GM18861 (cell line): ENCODE measurements at regions not wholly inside any gene's neighbourhood (a gene's known extent, or its start where the extent isn't known, plus 50 kb on each side); places are given as distances from the start of the nearest gene placed in this dataset.

Source experiments
- ATAC-seq: cut with Tn5 transposase; IDR thresholded peaks from one replicate; pipeline ENCODE4 v1.9.1; 2021; ENCODE audit not compliant: unreplicated experiment

DNA sequence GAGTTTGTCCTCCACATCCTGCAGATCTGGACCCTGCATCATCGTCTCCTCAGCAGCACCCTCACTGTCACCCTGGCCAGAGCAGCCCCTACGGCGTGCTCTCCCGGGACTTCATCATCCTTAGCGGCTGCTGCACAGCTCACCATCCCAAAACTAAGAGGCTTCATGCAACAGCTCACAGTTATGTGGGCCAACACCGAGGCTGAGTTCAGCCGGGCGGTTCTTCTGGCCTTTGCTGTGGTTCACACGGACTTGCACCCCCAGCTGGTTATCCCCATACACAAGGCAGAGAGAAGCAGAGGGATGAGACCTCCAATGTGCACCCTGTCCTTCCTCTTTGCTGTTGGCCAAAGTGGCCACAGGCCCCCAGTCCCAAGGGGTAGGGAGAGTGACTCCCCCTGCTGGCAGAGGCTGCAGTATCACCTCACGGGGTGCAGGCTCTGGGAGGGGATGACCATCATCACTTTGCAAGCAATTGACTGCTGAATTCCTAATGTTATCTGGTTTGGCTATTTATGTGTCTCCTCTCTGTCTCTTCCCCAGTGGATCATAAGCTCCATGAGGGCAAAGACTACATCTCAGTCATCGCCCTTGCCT is 276.8 kb downstream of the BRD1 start:
- ATAC-seq = no peak

GRCh38 chr22:49550141-49550430 is 277.6 kb downstream of the BRD1 start:
- no peak for ATAC-seq

- no peak for ATAC-seq
These were observed 278.2 kb downstream of the BRD1 start for GRCh38 chr22:49549256-49550140.

DNA sequence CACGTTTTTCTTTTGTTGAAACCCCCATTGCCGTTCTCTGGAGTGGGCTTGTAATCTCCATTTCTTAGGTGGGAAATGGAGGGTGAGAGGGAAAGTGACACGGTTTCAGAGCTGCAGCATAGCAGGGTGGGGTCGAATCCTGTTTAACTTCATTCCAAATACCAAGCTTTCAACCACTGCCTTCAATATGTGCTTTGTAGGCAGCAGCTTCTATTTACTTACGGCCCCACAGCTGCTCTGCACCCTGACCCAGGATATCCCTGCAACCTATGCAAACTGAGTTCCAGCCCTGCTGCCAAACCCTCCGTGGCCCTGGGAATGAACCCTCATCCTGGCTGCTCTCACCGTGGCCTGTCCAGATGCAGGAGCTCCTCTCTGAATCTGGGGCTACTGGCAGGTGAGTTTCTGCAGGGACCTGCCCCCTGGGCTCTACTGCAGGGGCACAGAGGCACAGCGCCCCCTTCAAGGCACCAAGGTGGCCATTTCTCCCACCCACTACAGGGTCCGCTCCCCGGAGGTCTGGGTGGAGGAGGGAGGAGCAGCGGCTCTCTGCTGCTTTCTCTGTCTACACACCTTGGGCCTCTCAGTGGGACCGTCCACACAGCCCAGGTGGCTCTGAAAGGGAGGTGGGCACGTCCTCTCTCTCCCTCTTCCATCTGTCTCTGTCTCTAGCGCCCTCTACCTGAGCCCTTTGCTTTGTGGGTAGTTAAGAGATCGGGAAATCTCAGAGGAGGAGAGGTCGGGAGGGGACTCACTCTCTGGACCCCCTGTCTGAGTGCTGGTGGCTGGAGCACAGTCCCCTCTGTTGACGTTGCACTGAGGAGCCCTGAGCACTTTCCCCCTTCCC is 279.1 kb downstream of the BRD1 start:
- ATAC-seq = no peak

GRCh38 chr22:49547751-49548239 is 279.9 kb downstream of the BRD1 start:
- no peak for ATAC-seq

- no peak for ATAC-seq
These were observed 280.7 kb downstream of the BRD1 start for GRCh38 chr22:49546811-49547585.

DNA sequence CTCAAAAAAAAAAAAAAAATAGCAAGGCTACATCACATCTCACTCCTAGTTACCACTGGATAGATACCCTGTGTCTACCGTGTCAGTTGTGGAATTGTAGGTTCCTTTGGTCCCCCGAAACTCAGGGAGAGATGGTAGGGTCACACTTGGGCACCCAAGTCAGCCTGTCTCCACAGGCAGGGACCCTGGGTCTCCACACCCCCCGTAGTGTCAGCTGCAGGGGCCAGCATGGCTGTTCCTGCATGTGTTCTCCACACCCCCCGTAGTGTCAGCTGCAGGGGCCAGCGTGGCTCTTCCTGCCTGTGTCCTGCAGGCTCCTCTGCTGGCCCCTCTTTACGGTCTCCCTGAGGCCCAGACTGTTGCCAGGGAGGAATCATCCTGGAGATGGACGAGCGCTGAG is 282.1 kb downstream of the BRD1 start:
- ATAC-seq = no peak

DNA sequence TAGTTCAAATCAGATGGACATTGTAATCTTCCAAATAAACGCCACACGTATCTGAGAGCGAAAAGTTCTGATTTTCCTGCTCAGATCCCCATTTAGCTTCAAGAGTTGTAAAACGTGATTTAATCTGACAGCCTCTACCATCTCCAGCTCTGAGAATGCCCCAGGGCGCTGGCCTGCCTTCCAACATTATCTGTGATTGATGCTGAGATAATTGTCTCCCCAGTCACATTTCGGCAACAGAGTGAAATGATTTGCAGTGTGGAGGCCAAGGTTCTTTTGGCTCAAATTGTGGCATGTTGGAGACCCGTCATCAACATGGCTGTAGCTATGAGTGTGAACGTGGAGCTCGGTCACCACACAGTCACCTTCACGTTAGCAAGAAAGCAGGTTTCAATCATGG is 283.4 kb downstream of the BRD1 start:
- no peak for ATAC-seq

DNA sequence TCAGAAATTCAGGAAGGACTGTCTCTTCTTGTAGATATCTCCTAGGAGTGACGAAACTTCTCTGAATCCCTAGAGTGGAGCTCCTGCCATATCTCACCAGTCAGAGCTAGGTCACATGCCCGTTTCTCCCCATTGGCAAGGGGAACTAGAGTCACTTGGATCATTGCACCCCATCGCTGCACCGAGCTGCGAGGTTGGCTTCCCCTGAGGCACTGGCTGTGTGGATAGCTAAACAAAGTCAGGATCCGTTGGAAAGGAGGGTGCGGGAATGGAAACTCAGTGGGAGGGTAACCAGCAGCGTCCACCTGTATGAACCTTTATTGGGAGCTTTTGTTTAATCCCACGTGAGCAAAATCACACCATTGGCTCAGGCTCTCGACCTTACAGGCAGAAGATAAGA is 283.8 kb downstream of the BRD1 start:
- no peak for ATAC-seq

DNA sequence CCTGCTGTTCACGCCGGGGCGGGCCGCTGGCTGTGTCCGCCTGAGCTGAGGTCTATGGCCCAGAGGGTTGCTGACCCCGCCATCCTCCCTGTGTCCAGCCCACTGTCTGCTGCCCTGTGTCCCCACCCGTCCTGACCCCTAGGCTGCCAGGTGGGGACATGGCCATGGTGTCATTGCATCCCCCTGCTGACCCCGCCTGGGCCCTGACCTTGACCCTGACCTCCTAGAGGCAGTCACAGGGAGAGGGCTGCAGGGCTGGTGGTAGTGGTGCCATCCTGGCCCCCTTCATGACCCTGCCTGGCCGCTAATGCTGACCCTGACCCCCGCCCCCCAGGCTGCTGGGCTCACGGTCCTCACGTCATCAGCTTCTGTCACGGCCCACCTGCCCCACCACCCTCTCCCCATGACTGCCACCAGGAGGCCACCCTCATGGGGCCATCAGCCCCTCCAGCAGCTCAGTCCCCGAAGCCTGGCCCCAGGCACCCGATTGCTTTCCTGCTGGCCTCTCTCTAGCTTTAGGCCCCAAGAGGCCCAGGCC is 285.9 kb downstream of the BRD1 start:
- no peak for ATAC-seq

DNA sequence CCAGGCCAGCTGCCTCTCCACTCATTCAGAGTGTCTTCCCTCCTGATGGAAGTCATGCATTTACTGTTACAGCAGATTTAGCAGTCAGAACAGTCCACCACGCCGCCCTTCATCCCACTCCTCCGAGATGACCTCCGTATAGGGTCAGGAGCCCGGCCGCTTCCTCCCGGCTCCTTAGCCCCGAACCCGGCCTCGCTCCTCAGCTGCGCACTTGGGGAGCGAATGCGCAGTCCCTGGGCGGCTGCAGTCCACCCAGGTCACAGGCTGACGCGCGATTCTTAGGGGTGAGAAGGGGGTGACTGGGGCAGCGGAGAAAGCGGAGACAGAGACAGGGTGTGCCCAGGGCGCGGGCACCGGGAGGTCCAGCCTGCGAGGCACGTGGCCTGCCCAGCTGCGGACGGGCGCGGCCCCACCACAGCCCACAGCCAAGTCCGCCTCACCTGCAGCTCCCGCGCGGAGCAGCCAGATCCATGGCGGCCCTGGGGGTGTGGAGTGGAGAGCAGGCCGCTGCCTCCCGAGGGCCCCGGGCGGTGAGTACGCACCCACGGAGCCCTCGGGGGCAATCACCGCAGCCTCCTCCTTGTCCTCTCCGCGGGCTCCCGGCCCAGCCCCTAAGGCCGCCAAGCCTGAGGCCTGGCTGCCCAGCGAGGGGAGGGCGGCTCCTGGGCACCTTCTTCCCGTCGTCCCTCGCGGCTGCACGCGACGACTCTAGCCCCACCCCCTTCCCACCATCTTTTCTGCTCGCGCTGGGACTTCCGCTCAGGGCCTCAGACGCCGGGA is 286.6 kb downstream of the BRD1 start:
- no peak for ATAC-seq

DNA sequence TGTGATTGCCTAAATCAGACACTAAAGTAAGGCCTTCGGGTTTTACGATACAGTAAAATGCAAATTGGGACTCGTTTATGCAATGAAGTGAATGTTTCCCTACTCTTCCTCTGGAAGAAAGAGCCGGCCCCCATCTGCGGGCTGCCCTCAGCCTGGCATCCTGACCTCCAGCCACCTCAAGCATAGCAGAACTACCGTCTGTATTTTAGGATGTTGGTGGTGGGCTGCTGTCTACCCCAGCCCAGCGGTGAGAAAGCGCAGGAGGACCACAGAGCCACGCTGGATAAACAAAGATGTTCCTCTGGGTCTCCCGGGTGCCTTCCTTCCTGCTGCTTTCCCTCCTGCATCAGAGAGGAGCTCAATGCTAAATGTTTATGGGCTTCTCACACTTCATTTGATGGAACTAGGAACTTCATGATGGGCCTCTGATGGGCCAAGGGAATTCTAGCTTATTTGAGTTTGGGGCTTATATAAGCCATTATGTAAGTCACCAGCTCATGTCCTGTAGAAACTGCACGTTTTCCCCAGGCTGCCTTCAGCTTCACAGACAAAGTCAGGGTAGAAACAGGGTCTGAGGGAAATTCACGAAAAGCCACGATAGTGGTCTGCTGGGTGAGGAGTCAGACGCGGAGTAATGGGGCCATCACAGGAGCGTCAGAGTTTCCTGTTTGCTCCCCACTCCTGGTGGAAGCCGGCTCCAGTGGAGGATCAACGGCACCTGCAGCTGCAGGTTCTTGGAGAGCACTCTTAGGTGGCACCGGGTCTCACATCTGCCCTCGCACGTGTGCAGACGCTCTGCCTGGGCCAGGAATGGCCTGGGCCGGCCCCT is 287.4 kb downstream of the BRD1 start:
- ATAC-seq = no peak

DNA sequence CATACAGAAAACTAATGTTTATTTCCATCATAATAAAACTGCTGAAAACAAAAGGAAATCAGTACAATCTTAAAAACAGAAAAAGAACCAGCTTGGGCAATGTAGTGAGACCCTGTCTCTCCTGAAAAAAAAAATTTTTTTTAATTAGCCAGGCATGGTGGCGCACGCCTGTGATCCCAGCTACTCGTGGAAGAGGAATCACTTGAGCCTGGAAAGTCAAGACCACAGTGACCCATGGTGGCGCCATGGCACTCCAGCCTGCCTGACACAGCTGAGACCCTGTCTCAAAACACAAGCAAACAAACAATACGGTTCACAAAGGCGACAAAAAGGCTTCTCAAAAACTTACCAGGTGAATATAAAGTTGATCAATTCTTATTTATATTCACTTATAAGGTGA is 289.7 kb downstream of the BRD1 start:
- no peak for ATAC-seq

- no peak for ATAC-seq
These were observed 291.0 kb downstream of the BRD1 start for GRCh38 chr22:49536571-49537131.

DNA sequence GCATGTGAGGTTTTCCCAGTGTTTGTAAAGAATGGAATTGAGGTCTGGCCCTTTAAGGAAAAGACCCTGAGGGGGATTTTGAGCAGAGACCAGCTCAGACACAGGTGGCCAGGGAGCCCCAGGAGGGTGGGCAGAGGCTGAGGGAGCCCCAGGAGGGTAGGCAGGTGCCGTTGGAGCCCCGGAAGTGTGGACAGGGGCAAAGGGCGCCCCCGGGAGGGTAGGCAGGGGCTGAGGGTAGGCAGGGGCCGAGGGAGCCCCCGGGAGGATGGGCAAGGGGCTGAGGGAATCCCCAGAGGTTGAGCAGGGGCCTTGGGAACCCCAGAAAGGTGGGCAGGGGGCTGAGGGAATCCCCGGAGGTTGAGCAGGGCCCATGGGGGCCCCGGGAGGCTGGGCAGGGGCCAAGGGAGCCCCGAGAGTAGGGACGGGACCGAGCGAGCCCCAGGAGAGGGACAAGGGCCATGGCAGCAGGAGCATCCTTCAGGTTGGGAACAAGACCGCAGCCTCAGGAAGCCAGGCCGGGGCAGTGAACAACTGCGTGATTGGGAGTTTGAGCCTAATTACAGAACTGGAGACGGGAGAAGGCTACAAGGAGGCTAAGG is 292.0 kb downstream of the BRD1 start:
- no peak for ATAC-seq

DNA sequence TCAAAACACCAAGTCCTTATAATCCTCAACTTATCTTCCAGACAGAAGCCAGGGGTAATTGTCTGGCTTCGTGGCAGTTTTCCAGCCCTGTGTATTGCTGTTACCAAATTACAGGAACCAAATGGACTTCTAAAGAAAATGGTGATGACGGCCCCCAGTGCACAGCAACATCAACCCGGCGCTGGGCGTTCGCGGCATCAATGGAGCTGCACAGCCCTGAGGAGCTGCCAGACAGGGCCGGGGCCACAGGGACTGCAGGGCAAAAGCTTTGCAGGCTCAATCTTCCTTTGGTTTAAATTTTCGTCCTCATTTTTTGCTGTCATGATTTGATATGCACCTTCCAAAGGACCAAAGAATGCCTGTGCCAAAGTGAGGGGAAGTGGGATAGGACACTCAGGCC is 292.5 kb downstream of the BRD1 start:
- ATAC-seq = no peak

DNA sequence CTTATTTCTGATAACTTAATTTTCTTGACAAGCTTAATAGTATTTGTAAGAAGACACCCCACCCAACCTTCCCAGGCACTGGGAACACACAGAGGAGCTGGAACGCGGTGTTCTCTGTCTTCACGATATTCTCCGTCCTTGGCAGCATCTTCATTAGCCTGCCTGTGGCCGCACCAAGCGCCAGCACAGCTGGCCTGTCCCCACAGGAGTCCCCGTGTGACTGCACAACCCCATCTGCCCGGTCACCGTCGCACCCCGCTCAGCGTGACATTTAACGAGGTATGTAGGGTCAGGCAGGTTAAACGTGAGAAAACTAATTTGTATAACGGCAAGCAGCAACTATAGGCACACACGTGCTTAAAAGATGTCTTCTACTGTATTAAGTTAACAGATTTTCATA is 293.3 kb downstream of the BRD1 start:
- ATAC-seq = no peak

GRCh38 chr22:49533886-49534285 is 293.8 kb downstream of the BRD1 start:
- no peak for ATAC-seq
